ENCODE measurements at regions not wholly inside any gene's neighbourhood (a gene's known extent, or its start where the extent isn't known, plus 50 kb on each side); places are given as distances from the start of the nearest gene placed in this dataset.

DNA sequence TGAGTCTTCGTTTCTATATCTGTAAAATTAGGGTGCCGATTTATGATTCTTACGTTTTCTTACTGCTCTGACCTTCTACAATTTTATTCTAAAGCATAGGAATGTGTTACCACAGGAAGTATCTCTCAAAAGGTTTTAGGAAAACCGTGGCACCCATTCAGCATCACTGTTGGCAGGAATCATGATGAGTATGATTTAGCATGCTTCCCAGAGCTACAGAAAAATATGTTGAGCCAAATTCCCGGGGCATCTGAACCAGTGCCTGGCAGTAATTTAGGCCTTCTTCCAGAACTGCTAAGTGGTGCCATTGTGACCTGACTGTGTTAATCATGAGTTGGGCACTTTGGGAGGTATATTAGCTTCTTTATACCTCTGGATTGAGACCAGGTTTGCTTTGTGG, 605.0 kb upstream of the RAG2 start:
- Histone ChIP-seq H3K4me3 (no peak overlapping the region), H3K4me1 (no peaks in the 10 kb centered on the region), H3K36me3 (no peaks in the 10 kb centered on the region), H3K27me3 (ENCODE audit: low read depth) (no peaks in the 10 kb centered on the region), H3K27ac (no peak overlapping the region), H3K9me3 (no peaks in the 10 kb centered on the region)
- ATAC-seq (no peak), DNase-seq (no peak)
- TF ChIP-seq CTCF (IDR thresholded peaks at IDR 0.05) = no peak
- intact Hi-C loops (cut with DNase I) = no loop called here

GRCh38 chr11:37199082-37199481, 601.0 kb upstream of the RAG2 start:
- ATAC-seq = no peak
- no peak overlapping the region for H3K27ac ChIP-seq

GRCh38 chr11:37184326-37184725, 586.3 kb upstream of the RAG2 start:
- no peak overlapping the region for H3K27ac ChIP-seq
- no peak for DNase-seq
- no peaks in the 10 kb centered on the region for H3K36me3 ChIP-seq
- H3K27me3 ChIP-seq (ENCODE audit: low read depth) = no peaks in the 10 kb centered on the region
- intact Hi-C loops (cut with DNase I) = no loop called here
- no peaks in the 10 kb centered on the region for H3K9me3 ChIP-seq
- H3K4me3 ChIP-seq = no peak overlapping the region
- TF ChIP-seq CTCF (IDR thresholded peaks at IDR 0.05) = no peak
- H3K4me1 ChIP-seq = no peaks in the 10 kb centered on the region
- ATAC-seq = no peak

More at GRCh38 chr11:37199082-37199481, 601.0 kb upstream of the RAG2 start:
- no peaks in the 10 kb centered on the region for H3K36me3 ChIP-seq
- H3K4me3 ChIP-seq = no peak overlapping the region
- H3K27me3 ChIP-seq (ENCODE audit: low read depth) = no peaks in the 10 kb centered on the region
- no peak for DNase-seq
- TF ChIP-seq CTCF (IDR thresholded peaks at IDR 0.05) = no peak
- no peaks in the 10 kb centered on the region for H3K9me3 ChIP-seq
- H3K4me1 ChIP-seq = no peaks in the 10 kb centered on the region
- intact Hi-C loops (cut with DNase I) = no loop called here

- Histone ChIP-seq H3K4me1 (no peaks in the 10 kb centered on the region), H3K4me3 (no peak overlapping the region), H3K27ac (no peak overlapping the region), H3K9me3 (no peaks in the 10 kb centered on the region), H3K27me3 (ENCODE audit: low read depth) (no peaks in the 10 kb centered on the region), H3K36me3 (no peaks in the 10 kb centered on the region)
- DNase-seq (no peak), ATAC-seq (no peak)
- intact Hi-C loops (cut with DNase I) = no loop called here
- no peak for TF ChIP-seq CTCF (IDR thresholded peaks at IDR 0.05)
Observed at GRCh38 chr11:37182031-37182430, 584.0 kb upstream of the RAG2 start.

- H3K27me3 ChIP-seq (ENCODE audit: low read depth) = no peaks in the 10 kb centered on the region
- no peaks in the 10 kb centered on the region for H3K4me1 ChIP-seq
- ATAC-seq (no peak), DNase-seq (no peak)
- no peak for TF ChIP-seq CTCF (IDR thresholded peaks at IDR 0.05)
- H3K4me3 ChIP-seq = no peak overlapping the region
- no peaks in the 10 kb centered on the region for H3K9me3 ChIP-seq
- H3K27ac ChIP-seq = no peak overlapping the region
- no peaks in the 10 kb centered on the region for H3K36me3 ChIP-seq
- intact Hi-C loops (cut with DNase I) = no loop called here
Observed at GRCh38 chr11:37177721-37178120, 579.7 kb upstream of the RAG2 start.

- ATAC-seq = no peak
- Histone ChIP-seq H3K27me3 (ENCODE audit: low read depth) (no peaks in the 10 kb centered on the region), H3K27ac (no peak overlapping the region), H3K4me3 (no peak overlapping the region), H3K36me3 (no peaks in the 10 kb centered on the region), H3K9me3 (no peaks in the 10 kb centered on the region), H3K4me1 (no peaks in the 10 kb centered on the region)
- intact Hi-C loops (cut with DNase I) = no loop called here
- DNase-seq = no peak
- TF ChIP-seq CTCF (IDR thresholded peaks at IDR 0.05) = no peak
Observed at GRCh38 chr11:37171451-37171850, 573.4 kb upstream of the RAG2 start.
